Peyer's patch (tissue), 4 donors: ENCODE measurements at regions not wholly inside any gene's neighbourhood (a gene's known extent, or its start where the extent isn't known, plus 50 kb on each side); places are given as distances from the start of the nearest gene placed in this dataset.

Experiments
- CTCF ChIP-seq, 6 experiments: fragments of 450-650 bp in 4 of 6; fragments of 200-600 bp in 2 of 6; sonication (generic) in 1 of 6; IDR thresholded peaks; one replicate each; pipeline ENCODE4 v1.5.1; 2017 to 2019; ENCODE audit warnings: antibody characterized with exemption in 6 of 6, mild to moderate bottlenecking in 3 of 6, moderate library complexity in 1 of 6
- POLR2A ChIP-seq, 2 donors: fragments of 450-650 bp; IDR thresholded peaks; one replicate each; pipeline ENCODE4 v1.5.1; 2017; ENCODE audit warnings: antibody characterized with exemption in 2 of 2, mild to moderate bottlenecking in 2 of 2, moderate library complexity in 2 of 2

GRCh38 chr4:153062652-153063168 is 126.6 kb downstream of the FHDC1 start:
- TF ChIP-seq CTCF (IDR thresholded peaks at IDR 0.05) (no peak), POLR2A (IDR thresholded peaks at IDR 0.05) (no peak)
